Adrenal gland (tissue), 9 donors: ENCODE measurements at regions not wholly inside any gene's neighbourhood (a gene's known extent, or its start where the extent isn't known, plus 50 kb on each side); places are given as distances from the start of the nearest gene placed in this dataset.

Experiments used
- DNase-seq, 7 donors: peaks; one replicate each; pipeline ENCODE4 v3.0.0-alpha.2; 2019 to 2020
- H3K27ac ChIP-seq, 5 donors: fragments of 200-600 bp; sonication (generic) in 4 of 5; 1 replicate in 3 of 5; 2 replicates in 2 of 5; pipeline versions ENCODE4 v1.5.1 to v1.8.0; 2016 to 2020; ENCODE audit warnings: mild to moderate bottlenecking in 1 of 5
- H3K27me3 ChIP-seq: fragments of 200-600 bp; 2 replicates; pipeline ENCODE4 v1.8.0; 2021
- H3K36me3 ChIP-seq, 2 donors: fragments of 200-600 bp; replicated peaks in 1 of 2; 1 replicate in 1 of 2; 2 replicates in 1 of 2; pipeline versions ENCODE4 v1.5.1 to v1.8.0; 2018 to 2022
- H3K4me1 ChIP-seq, 2 donors: fragments of 200-600 bp; replicated peaks in 1 of 2; 1 replicate in 1 of 2; 2 replicates in 1 of 2; pipeline versions ENCODE4 v1.5.1 to v1.8.0; 2018 to 2021
- H3K4me3 ChIP-seq, 4 donors: fragments of 200-600 bp; sonication (generic) in 3 of 4; one replicate each; pipeline ENCODE4 v1.5.1; 2016 to 2018
- H3K9me3 ChIP-seq, 3 donors: fragments of 200-600 bp; sonication (generic) in 1 of 3; replicated peaks in 1 of 3; 1 replicate in 2 of 3; 2 replicates in 1 of 3; pipeline versions ENCODE4 v1.5.1 to v1.8.0; 2016 to 2021
- POLR2A ChIP-seq, 2 donors: fragments of 450-650 bp; IDR thresholded peaks; one replicate each; pipeline ENCODE4 v1.6.1; 2017; ENCODE audit warnings: antibody characterized with exemption in 2 of 2, mild to moderate bottlenecking in 2 of 2, moderate library complexity in 1 of 2
- WGBS, 4 donors: extraction: QIAGEN DNeasy Blood & Tissue Kit in 2 of 4; methylation state at CpG; one replicate each; pipeline versions ENCODE4 v1.1.5 to v1.1.7; 2013 to 2017; 5-methylcytosine and 5-hydroxymethylcytosine counted together
- intact Hi-C, 2 donors: fragments of 100-400 bp; cut with DNase I; formaldehyde crosslinking; loops; one replicate each; pipeline versions ENCODE4 v1.14.1 to v1.15.0; 2022 to 2023
- TF ChIP-seq, protein P1 (sequence below), 6 experiments: fragments of 450-650 bp in 4 of 6; fragments of 200-600 bp in 2 of 6; sonication (generic) in 1 of 6; IDR thresholded peaks; 1 replicate in 5 of 6; 2 replicates in 1 of 6; pipeline versions ENCODE4 v1.5.1 to v1.8.0; 2016 to 2021; ENCODE audit warnings: antibody characterized with exemption in 6 of 6, mild to moderate bottlenecking in 2 of 6, moderate library complexity in 1 of 6
- donor health status: healthy with polysubstance abuse.
- donor health status: Bipolar disorder and iron deficiency.
- donor health status: DM: yes; HTN: yes; CAD: no.
- donor health status: DM: no; HTN: no; CAD: no.
- donor health status: DM: no; HTN: no; CAD: no.

GRCh38 chr14:71675126-71675899 is 256.9 kb upstream of the RGS6 start:
- Histone ChIP-seq H3K9me3 (no peaks in the 10 kb centered on the region), H3K27me3 (no peaks in the 10 kb centered on the region), H3K4me1 (no peaks in the 10 kb centered on the region), H3K36me3 (peaks cover 0 to 11% of the 10 kb centered on the region in 2 donors), H3K4me3 (no peak overlapping the region), H3K27ac (no peak overlapping the region)
- no peak for DNase-seq
- intact Hi-C loops = no loop called here
- TF ChIP-seq, protein P1, sequence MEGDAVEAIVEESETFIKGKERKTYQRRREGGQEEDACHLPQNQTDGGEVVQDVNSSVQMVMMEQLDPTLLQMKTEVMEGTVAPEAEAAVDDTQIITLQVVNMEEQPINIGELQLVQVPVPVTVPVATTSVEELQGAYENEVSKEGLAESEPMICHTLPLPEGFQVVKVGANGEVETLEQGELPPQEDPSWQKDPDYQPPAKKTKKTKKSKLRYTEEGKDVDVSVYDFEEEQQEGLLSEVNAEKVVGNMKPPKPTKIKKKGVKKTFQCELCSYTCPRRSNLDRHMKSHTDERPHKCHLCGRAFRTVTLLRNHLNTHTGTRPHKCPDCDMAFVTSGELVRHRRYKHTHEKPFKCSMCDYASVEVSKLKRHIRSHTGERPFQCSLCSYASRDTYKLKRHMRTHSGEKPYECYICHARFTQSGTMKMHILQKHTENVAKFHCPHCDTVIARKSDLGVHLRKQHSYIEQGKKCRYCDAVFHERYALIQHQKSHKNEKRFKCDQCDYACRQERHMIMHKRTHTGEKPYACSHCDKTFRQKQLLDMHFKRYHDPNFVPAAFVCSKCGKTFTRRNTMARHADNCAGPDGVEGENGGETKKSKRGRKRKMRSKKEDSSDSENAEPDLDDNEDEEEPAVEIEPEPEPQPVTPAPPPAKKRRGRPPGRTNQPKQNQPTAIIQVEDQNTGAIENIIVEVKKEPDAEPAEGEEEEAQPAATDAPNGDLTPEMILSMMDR (IDR thresholded peaks at IDR 0.05) = no peak
- TF ChIP-seq POLR2A (IDR thresholded peaks at IDR 0.05) = no peak
- 89 to 93% (median 91%) methylated on average over 7 of the region's 7 CpGs for WGBS, 4 donors

- no peak for TF ChIP-seq POLR2A (IDR thresholded peaks at IDR 0.05)
- TF ChIP-seq, protein P1 (IDR thresholded peaks at IDR 0.05) = no peak
- no peak overlapping the region for H3K27ac ChIP-seq
- H3K27me3 ChIP-seq = no peaks in the 10 kb centered on the region
- peaks cover 0 to 11% of the 10 kb centered on the region in 2 donors for H3K36me3 ChIP-seq
- 97 to 100% (median 98%) methylated on average over 5 of the region's 5 CpGs for WGBS, 4 donors
- H3K4me1 ChIP-seq = no peaks in the 10 kb centered on the region
- DNase-seq = no peak
- intact Hi-C loops = no loop called here
- no peaks in the 10 kb centered on the region for H3K9me3 ChIP-seq
- no peak overlapping the region for H3K4me3 ChIP-seq
These were observed 256.3 kb upstream of the RGS6 start for GRCh38 chr14:71675900-71676287.

GRCh38 chr14:71680736-71681387 is 251.4 kb upstream of the RGS6 start:
- 90 to 92% (median 91%) methylated on average over 10 of the region's 10 CpGs for WGBS, 4 donors
- intact Hi-C loops = no loop called here
- no peaks in the 10 kb centered on the region for H3K27me3 ChIP-seq
- H3K27ac ChIP-seq = no peak overlapping the region
- H3K9me3 ChIP-seq = no peaks in the 10 kb centered on the region
- no peaks in the 10 kb centered on the region for H3K4me1 ChIP-seq
- H3K36me3 ChIP-seq = no peaks in the 10 kb centered on the region
- TF ChIP-seq, protein P1 (IDR thresholded peaks at IDR 0.05) = no peak
- TF ChIP-seq POLR2A (IDR thresholded peaks at IDR 0.05) = no peak
- no peak for DNase-seq
- no peak overlapping the region for H3K4me3 ChIP-seq

GRCh38 chr14:71682337-71682736 is 249.9 kb upstream of the RGS6 start:
- Histone ChIP-seq H3K27ac (no peak overlapping the region), H3K27me3 (no peaks in the 10 kb centered on the region), H3K4me1 (peaks cover 3 to 11% of the 10 kb centered on the region in 2 donors), H3K4me3 (no peak overlapping the region), H3K9me3 (no peaks in the 10 kb centered on the region), H3K36me3 (no peaks in the 10 kb centered on the region)
- 90 to 96% (median 92%) methylated on average over 3 of the region's 3 CpGs for WGBS, 4 donors
- intact Hi-C loops = no loop called here
- no peak for DNase-seq
- TF ChIP-seq POLR2A (IDR thresholded peaks at IDR 0.05) = no peak
- TF ChIP-seq, protein P1 (IDR thresholded peaks at IDR 0.05) = no peak
